Cardiac muscle cell (in vitro differentiated cells and primary cell): ENCODE measurements at regions not wholly inside any gene's neighbourhood (a gene's known extent, or its start where the extent isn't known, plus 50 kb on each side); places are given as distances from the start of the nearest gene placed in this dataset.

Experiments used
- DNase-seq, 2 donors: peaks; one replicate each; pipeline versions ENCODE4 v3.0.0 to v3.0.0-alpha.2; 2010 to 2017; ENCODE audit warnings: low read depth in 1 of 2, low spot score in 1 of 2
- H3K27ac ChIP-seq: fragments of 200-600 bp; sonication (generic); 2 replicates; pipeline ENCODE4 v1.5.1; 2016
- H3K27me3 ChIP-seq: fragments of 200-600 bp; sonication (generic); 2 replicates; pipeline ENCODE4 v1.6.0; 2016; ENCODE audit warnings: control low read depth
- H3K36me3 ChIP-seq: fragments of 200-600 bp; sonication (generic); 2 replicates; pipeline ENCODE4 v1.5.1; 2016; ENCODE audit warnings: control low read depth
- H3K4me1 ChIP-seq: fragments of 200-600 bp; sonication (generic); 2 replicates; pipeline ENCODE4 v1.8.1; 2017; ENCODE audit warnings: low read depth, mild to moderate bottlenecking, mixed run types
- H3K4me3 ChIP-seq: fragments of 200-600 bp; sonication (generic); 2 replicates; pipeline ENCODE4 v1.5.1; 2016; ENCODE audit warnings: mild to moderate bottlenecking
- H3K9me3 ChIP-seq: fragments of 200-600 bp; sonication (generic); 2 replicates; pipeline ENCODE4 v1.5.1; 2017; ENCODE audit warnings: low read depth, mild to moderate bottlenecking, control low read depth
- TF ChIP-seq, protein P1 (sequence below): IDR thresholded peaks from 2 replicates; pipeline ENCODE4 v1.5.1; 2012; ENCODE audit warnings: low read depth, mild to moderate bottlenecking, low read length

DNA sequence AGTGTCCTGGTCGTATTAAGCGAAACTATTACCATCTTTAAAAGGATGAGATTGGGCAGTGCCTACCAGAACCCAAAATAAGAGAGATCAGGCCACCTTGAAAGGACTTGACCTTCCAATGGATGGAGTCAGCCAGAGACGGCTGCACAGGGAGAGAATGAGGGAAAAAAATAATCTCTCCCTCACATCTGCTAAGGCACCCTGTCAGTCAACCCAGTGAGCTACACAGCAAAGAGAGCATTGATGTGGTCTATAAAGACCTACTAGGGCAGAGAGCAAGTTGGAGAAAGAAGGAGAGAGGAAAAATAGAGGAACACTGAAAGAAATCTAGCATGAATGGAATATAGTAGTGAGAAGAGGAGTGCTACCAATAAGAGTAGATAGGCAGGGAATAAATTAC is 68.0 kb upstream of the FTMT start:
- DNase-seq: no peak
- H3K4me1 ChIP-seq: no peaks in the 10 kb centered on the region
- no peaks in the 10 kb centered on the region for H3K36me3 ChIP-seq
- TF ChIP-seq, protein P1, sequence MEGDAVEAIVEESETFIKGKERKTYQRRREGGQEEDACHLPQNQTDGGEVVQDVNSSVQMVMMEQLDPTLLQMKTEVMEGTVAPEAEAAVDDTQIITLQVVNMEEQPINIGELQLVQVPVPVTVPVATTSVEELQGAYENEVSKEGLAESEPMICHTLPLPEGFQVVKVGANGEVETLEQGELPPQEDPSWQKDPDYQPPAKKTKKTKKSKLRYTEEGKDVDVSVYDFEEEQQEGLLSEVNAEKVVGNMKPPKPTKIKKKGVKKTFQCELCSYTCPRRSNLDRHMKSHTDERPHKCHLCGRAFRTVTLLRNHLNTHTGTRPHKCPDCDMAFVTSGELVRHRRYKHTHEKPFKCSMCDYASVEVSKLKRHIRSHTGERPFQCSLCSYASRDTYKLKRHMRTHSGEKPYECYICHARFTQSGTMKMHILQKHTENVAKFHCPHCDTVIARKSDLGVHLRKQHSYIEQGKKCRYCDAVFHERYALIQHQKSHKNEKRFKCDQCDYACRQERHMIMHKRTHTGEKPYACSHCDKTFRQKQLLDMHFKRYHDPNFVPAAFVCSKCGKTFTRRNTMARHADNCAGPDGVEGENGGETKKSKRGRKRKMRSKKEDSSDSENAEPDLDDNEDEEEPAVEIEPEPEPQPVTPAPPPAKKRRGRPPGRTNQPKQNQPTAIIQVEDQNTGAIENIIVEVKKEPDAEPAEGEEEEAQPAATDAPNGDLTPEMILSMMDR: no peak
- no peaks in the 10 kb centered on the region for H3K27me3 ChIP-seq
- H3K4me3 ChIP-seq: no peak overlapping the region
- no peaks in the 10 kb centered on the region for H3K9me3 ChIP-seq
- no peak overlapping the region for H3K27ac ChIP-seq

- DNase-seq: no peak
- Histone ChIP-seq H3K27ac (no peak overlapping the region), H3K36me3 (no peaks in the 10 kb centered on the region), H3K9me3 (no peaks in the 10 kb centered on the region), H3K27me3 (no peaks in the 10 kb centered on the region), H3K4me1 (no peaks in the 10 kb centered on the region), H3K4me3 (no peak overlapping the region)
- TF ChIP-seq, protein P1: no peak
These were observed 57.9 kb upstream of the FTMT start for GRCh38 chr5:121793791-121794190.

GRCh38 chr5:121795511-121795910 is 56.2 kb upstream of the FTMT start:
- TF ChIP-seq, protein P1: no peak
- Histone ChIP-seq H3K27me3 (no peaks in the 10 kb centered on the region), H3K4me3 (no peak overlapping the region), H3K4me1 (no peaks in the 10 kb centered on the region), H3K36me3 (no peaks in the 10 kb centered on the region), H3K27ac (no peak overlapping the region), H3K9me3 (no peaks in the 10 kb centered on the region)
- DNase-seq: no peak

GRCh38 chr5:121797681-121798518 is 53.8 kb upstream of the FTMT start:
- H3K4me1 ChIP-seq: no peaks in the 10 kb centered on the region
- H3K36me3 ChIP-seq: no peaks in the 10 kb centered on the region
- TF ChIP-seq, protein P1: no peak
- DNase-seq: no peak
- H3K27ac ChIP-seq: no peak overlapping the region
- H3K27me3 ChIP-seq: no peaks in the 10 kb centered on the region
- H3K9me3 ChIP-seq: no peaks in the 10 kb centered on the region
- H3K4me3 ChIP-seq: no peak overlapping the region
